ENCODE measurements at regions not wholly inside any gene's neighbourhood (a gene's known extent, or its start where the extent isn't known, plus 50 kb on each side); places are given as distances from the start of the nearest gene placed in this dataset.

- 66 to 78% methylated on average over 5 of the region's 5 CpGs for WGBS, 2 donors
- no peak for DNase-seq (ENCODE audit: low spot score in 2 of 2)
- TF ChIP-seq, protein P1, sequence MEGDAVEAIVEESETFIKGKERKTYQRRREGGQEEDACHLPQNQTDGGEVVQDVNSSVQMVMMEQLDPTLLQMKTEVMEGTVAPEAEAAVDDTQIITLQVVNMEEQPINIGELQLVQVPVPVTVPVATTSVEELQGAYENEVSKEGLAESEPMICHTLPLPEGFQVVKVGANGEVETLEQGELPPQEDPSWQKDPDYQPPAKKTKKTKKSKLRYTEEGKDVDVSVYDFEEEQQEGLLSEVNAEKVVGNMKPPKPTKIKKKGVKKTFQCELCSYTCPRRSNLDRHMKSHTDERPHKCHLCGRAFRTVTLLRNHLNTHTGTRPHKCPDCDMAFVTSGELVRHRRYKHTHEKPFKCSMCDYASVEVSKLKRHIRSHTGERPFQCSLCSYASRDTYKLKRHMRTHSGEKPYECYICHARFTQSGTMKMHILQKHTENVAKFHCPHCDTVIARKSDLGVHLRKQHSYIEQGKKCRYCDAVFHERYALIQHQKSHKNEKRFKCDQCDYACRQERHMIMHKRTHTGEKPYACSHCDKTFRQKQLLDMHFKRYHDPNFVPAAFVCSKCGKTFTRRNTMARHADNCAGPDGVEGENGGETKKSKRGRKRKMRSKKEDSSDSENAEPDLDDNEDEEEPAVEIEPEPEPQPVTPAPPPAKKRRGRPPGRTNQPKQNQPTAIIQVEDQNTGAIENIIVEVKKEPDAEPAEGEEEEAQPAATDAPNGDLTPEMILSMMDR (IDR thresholded peaks at IDR 0.05), result no peak
- TF ChIP-seq POLR2A (IDR thresholded peaks at IDR 0.05), result no peak
- no peak overlapping the region for H3K4me3 ChIP-seq (ENCODE audit: low read depth, poor library complexity, severe bottlenecking)
- intact Hi-C loops (cut with DNase I; ENCODE audit: low total_unique reads), result no loop called here
These were observed 158.5 kb upstream of the FGGY start for GRCh38 chr1:59138402-59138801.

GRCh38 chr1:59139396-59139795 is 157.5 kb upstream of the FGGY start:
- H3K4me3 ChIP-seq (ENCODE audit: low read depth, poor library complexity, severe bottlenecking), result no peak overlapping the region
- no peak for TF ChIP-seq POLR2A (IDR thresholded peaks at IDR 0.05)
- TF ChIP-seq, protein P1 (IDR thresholded peaks at IDR 0.05), result no peak
- no peak for DNase-seq (ENCODE audit: low spot score in 2 of 2)
- 81 to 87% methylated on average over 2 of the region's 2 CpGs for WGBS, 2 donors
- intact Hi-C loops (cut with DNase I; ENCODE audit: low total_unique reads), result no loop called here

DNA sequence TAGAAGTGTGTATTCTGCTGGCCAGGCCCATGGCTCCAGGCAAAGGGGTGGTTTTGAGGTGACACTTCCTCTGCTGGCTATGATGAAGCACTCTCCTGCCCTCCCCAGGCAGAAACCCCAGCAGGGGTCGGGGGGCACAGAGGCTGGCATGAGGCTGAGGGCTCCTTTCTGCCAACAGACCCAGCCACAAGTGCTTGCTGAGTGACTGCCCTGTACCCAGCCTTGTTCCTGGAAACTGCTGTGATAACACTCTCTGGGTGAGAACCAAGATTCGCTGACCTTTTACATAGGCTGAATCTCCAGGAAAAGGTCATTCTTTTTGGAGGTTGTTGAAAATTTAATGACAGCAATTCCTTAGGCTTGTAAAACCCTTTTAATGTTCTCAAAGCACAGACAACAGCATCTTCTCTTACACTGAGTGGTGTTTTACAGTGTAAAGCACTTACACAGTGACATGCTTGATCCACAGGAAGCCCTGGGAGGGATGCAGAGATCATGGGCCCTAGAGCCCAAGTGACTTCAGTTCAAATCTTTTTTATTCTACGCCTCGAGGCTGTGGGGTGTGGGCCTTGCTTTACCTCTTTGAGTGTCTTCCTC is 155.5 kb upstream of the FGGY start:
- H3K4me3 ChIP-seq (ENCODE audit: low read depth, poor library complexity, severe bottlenecking), result no peak overlapping the region
- WGBS, 2 donors, result 78 to 86% methylated on average over 4 of the region's 4 CpGs
- DNase-seq (ENCODE audit: low spot score in 2 of 2), result no peak
- no peak for TF ChIP-seq POLR2A (IDR thresholded peaks at IDR 0.05)
- TF ChIP-seq, protein P1 (IDR thresholded peaks at IDR 0.05), result no peak
- intact Hi-C loops (cut with DNase I; ENCODE audit: low total_unique reads), result no loop called here

DNA sequence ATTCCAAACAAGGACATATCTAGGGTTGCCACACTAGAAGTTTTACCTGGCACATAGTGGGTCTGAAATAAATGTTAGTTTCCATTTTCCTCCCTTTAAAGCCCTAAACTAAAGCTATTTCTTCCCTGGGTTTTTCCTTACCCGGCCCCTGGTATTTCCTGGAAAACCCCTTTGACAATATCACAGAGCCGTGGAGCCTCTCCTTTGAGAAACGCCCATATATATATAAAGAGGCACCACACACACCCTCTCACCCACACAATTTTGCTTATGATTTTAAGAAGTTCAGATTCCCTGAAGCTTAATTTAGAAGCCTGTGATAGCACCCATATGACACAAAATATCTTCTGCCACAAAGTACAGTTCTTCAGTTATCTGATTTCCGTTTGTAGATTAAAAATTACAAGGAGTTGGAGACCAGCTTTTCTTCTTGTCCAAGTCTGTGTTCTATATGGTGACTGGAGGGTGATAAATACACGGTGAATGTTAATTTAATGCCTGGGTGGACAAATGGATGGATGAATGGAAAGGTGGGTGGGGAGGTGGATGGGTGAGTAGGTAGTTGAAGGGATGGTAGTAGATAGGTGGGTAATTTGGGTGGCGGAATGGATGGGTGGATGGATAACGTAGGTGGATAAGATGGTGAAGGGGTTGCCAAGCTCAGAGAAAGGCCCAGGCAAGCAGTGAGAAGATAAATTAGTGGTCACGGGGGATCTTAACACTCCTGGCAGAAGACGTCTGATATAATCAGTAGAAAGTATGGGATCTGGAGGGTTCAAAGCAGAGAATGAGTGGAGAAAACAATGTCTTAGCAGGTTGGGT is 154.4 kb upstream of the FGGY start:
- TF ChIP-seq POLR2A (IDR thresholded peaks at IDR 0.05), result no peak
- TF ChIP-seq, protein P1 (IDR thresholded peaks at IDR 0.05), result no peak
- intact Hi-C loops (cut with DNase I; ENCODE audit: low total_unique reads), result no loop called here
- no peak overlapping the region for H3K4me3 ChIP-seq (ENCODE audit: low read depth, poor library complexity, severe bottlenecking)
- no peak for DNase-seq (ENCODE audit: low spot score in 2 of 2)
- 57 to 59% methylated on average over 9 of the region's 9 CpGs for WGBS, 2 donors

- intact Hi-C loops (cut with DNase I; ENCODE audit: low total_unique reads), result no loop called here
- DNase-seq (ENCODE audit: low spot score in 2 of 2), result peak in 1 of 2 donors; percentile 53
- 12 to 14% methylated on average over 2 of the region's 2 CpGs for WGBS, 2 donors
- TF ChIP-seq POLR2A (IDR thresholded peaks at IDR 0.05), result no peak
- TF ChIP-seq, protein P1 (IDR thresholded peaks at IDR 0.05), result no peak
- H3K4me3 ChIP-seq (ENCODE audit: low read depth, poor library complexity, severe bottlenecking), result no peak overlapping the region
These were observed 153.8 kb upstream of the FGGY start for GRCh38 chr1:59143133-59143487.

All from lower leg skin (tissue), 4 donors.